Liver (tissue), 8 donors: ENCODE measurements at regions not wholly inside any gene's neighbourhood (a gene's known extent, or its start where the extent isn't known, plus 50 kb on each side); places are given as distances from the start of the nearest gene placed in this dataset.
A peak's percentile ranks its signal among the peaks of the same experiment; 100 is the strongest.

Source experiments
- DNase-seq: peaks from one replicate; pipeline ENCODE4 v3.0.0-alpha.2; 2017; ENCODE audit warnings: low spot score
- H3K27ac ChIP-seq, 2 donors: one replicate each; pipeline ENCODE4 v1.7.0; 2013; ENCODE audit warnings: inconsistent platforms in 2 of 2, low read length in 2 of 2, control low read depth in 1 of 2, low read depth in 1 of 2, mild to moderate bottlenecking in 1 of 2
- H3K27me3 ChIP-seq, 4 donors: one replicate each; pipeline versions ENCODE4 v1.6.1 to v1.7.0; 2013; ENCODE audit warnings: low read length in 3 of 4, inconsistent platforms in 1 of 4, mild to moderate bottlenecking in 1 of 4, moderate library complexity in 1 of 4; ENCODE audit not compliant: control insufficient read depth in 4 of 4, insufficient read depth in 4 of 4
- H3K36me3 ChIP-seq, 4 donors: one replicate each; pipeline versions ENCODE4 v1.6.1 to v1.7.0; 2013; ENCODE audit warnings: low read length in 3 of 4, mild to moderate bottlenecking in 3 of 4, low read depth in 1 of 4, moderate library complexity in 1 of 4; ENCODE audit not compliant: control insufficient read depth in 4 of 4, insufficient read depth in 3 of 4
- H3K4me1 ChIP-seq, 4 donors: one replicate each; pipeline versions ENCODE4 v1.6.1 to v1.7.0; 2013; ENCODE audit warnings: low read length in 3 of 4, mild to moderate bottlenecking in 3 of 4, moderate library complexity in 1 of 4; ENCODE audit not compliant: control insufficient read depth in 4 of 4, insufficient read depth in 4 of 4
- H3K4me3 ChIP-seq, 3 donors: one replicate each; pipeline versions ENCODE4 v1.6.1 to v1.7.0; 2013; ENCODE audit warnings: low read length in 3 of 3, control low read depth in 1 of 3, low read depth in 1 of 3, mild to moderate bottlenecking in 1 of 3
- H3K9ac ChIP-seq, 2 donors: one replicate each; pipeline ENCODE4 v1.7.0; 2013; ENCODE audit warnings: low read length in 2 of 2, mild to moderate bottlenecking in 2 of 2, moderate library complexity in 2 of 2, control low read depth in 1 of 2, low read depth in 1 of 2
- H3K9me3 ChIP-seq, 4 donors: one replicate each; pipeline versions ENCODE4 v1.6.1 to v1.7.0; 2013; ENCODE audit warnings: low read length in 3 of 4; ENCODE audit not compliant: control insufficient read depth in 4 of 4
- HNF4A ChIP-seq, 2 donors: conservative IDR thresholded peaks; 2 replicates each; pipeline ENCODE4 v1.6.1; 2016; ENCODE audit warnings: antibody characterized with exemption in 2 of 2, mild to moderate bottlenecking in 2 of 2
- JUND ChIP-seq, 2 donors: IDR thresholded peaks; 2 replicates each; pipeline ENCODE4 v1.6.1; 2016; ENCODE audit warnings: antibody characterized with exemption in 2 of 2
- NR2F2 ChIP-seq: IDR thresholded peaks from 2 replicates; pipeline ENCODE4 v1.6.1; 2016; ENCODE audit warnings: antibody characterized with exemption
- RXRA ChIP-seq, 2 donors: IDR thresholded peaks; 2 replicates each; pipeline ENCODE4 v1.6.1; 2017 to 2018; ENCODE audit warnings: antibody characterized with exemption in 2 of 2, mild to moderate bottlenecking in 1 of 2
- TAF1 ChIP-seq: conservative IDR thresholded peaks from 2 replicates; pipeline ENCODE4 v1.6.1; 2016; ENCODE audit warnings: antibody characterized with exemption, mild to moderate bottlenecking
- YY1 ChIP-seq: IDR thresholded peaks from 2 replicates; pipeline ENCODE4 v1.6.1; 2016; ENCODE audit warnings: antibody characterized with exemption, mild to moderate bottlenecking
- WGBS: extraction: QIAGEN DNeasy Blood & Tissue Kit; methylation state at CpG from one replicate; pipeline ENCODE4 v1.1.7; 2013; 5-methylcytosine and 5-hydroxymethylcytosine counted together
- TF ChIP-seq, protein P1 (sequence below): IDR thresholded peaks from 2 replicates; pipeline ENCODE4 v1.6.1; 2016; ENCODE audit warnings: antibody characterized with exemption
- TF ChIP-seq, protein P2 (sequence below): IDR thresholded peaks from 2 replicates; pipeline ENCODE4 v1.6.1; 2016; ENCODE audit warnings: antibody characterized with exemption, mild to moderate bottlenecking
- TF ChIP-seq, protein P3 (sequence below): IDR thresholded peaks from 2 replicates; pipeline ENCODE4 v1.6.1; 2016; ENCODE audit warnings: antibody characterized with exemption
- TF ChIP-seq, protein P4 (sequence below): IDR thresholded peaks from 2 replicates; pipeline ENCODE4 v1.6.1; 2016; ENCODE audit warnings: antibody characterized with exemption
- TF ChIP-seq, protein P5 (sequence below): fragments of 150-350 bp; IDR thresholded peaks from 2 replicates; pipeline ENCODE4 v1.5.1; 2017; ENCODE audit warnings: improper control_type of control experiment, low read depth, low read length; ENCODE audit not compliant: missing input control
- donor health status: healthy.
- donor health status: healthy.
- donor health status: healthy.
- donor health status: healthy.
- donor health status: healthy.

DNA sequence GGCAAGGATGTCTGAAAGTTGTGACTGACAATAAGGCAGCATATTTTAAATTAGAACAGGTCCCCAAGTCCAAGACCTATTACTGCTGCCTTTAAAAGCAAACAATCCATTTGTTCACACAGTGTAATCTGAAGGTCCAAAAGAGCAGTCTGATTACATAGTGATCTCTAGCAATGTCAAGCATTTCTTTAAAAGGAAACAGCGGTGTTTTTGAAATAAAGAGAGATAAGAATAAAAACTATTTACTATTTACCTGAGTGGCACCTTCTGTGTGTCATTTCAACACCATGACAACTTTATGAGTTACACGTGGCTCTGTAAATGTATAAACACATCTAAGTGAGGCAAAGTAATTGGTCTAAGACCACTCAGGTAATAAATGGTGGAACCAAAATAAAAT lies 1009.9 kb upstream of the CNTNAP5 start:
- H3K9me3 ChIP-seq, result peaks cover 0 to 1% (median 0%) of the 10 kb centered on the region in 4 donors
- no peak overlapping the region for H3K4me3 ChIP-seq
- no peak for DNase-seq
- no peaks in the 10 kb centered on the region for H3K4me1 ChIP-seq
- no peaks in the 10 kb centered on the region for H3K36me3 ChIP-seq
- WGBS, result 23% methylated on average over 2 of the region's 2 CpGs
- H3K27ac ChIP-seq, result no peak overlapping the region
- TF ChIP-seq HNF4A (conservative IDR thresholded peaks at IDR 0.05) (peak in 1 of 2 donors; percentile 60), JUND (IDR thresholded peaks at IDR 0.05) (no peak), RXRA (IDR thresholded peaks at IDR 0.05) (no peak)
- H3K9ac ChIP-seq, result no peak overlapping the region
- peaks cover 0 to 4% (median 0%) of the 10 kb centered on the region in 4 donors for H3K27me3 ChIP-seq

DNA sequence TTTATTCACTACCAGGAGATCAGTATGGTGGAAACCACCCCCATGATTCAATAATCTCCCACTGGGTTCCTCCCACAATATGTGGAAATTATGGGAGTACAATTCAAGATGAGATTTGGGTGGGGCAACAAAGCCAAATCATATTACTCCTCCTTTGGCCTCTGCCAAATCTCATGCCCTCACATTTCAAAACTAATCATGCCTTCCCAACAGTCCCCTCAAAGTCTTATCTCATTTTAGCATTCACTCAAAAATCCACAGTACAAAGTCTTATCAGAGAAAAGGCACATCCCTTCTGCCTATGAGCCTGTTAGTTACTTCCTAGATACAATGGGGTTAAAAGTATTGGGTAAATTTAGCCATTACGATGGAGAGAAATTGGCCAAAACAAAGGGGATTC lies 989.5 kb upstream of the CNTNAP5 start:
- Histone ChIP-seq H3K9ac (no peak overlapping the region), H3K9me3 (no peaks in the 10 kb centered on the region), H3K36me3 (no peaks in the 10 kb centered on the region), H3K4me3 (no peak overlapping the region), H3K4me1 (no peaks in the 10 kb centered on the region), H3K27ac (no peak overlapping the region), H3K27me3 (no peaks in the 10 kb centered on the region)
- no peak for TF ChIP-seq TAF1
- no peak for TF ChIP-seq JUND (IDR thresholded peaks at IDR 0.05)
- TF ChIP-seq, protein P1, sequence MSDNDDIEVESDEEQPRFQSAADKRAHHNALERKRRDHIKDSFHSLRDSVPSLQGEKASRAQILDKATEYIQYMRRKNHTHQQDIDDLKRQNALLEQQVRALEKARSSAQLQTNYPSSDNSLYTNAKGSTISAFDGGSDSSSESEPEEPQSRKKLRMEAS, result no peak
- TF ChIP-seq, protein P2, sequence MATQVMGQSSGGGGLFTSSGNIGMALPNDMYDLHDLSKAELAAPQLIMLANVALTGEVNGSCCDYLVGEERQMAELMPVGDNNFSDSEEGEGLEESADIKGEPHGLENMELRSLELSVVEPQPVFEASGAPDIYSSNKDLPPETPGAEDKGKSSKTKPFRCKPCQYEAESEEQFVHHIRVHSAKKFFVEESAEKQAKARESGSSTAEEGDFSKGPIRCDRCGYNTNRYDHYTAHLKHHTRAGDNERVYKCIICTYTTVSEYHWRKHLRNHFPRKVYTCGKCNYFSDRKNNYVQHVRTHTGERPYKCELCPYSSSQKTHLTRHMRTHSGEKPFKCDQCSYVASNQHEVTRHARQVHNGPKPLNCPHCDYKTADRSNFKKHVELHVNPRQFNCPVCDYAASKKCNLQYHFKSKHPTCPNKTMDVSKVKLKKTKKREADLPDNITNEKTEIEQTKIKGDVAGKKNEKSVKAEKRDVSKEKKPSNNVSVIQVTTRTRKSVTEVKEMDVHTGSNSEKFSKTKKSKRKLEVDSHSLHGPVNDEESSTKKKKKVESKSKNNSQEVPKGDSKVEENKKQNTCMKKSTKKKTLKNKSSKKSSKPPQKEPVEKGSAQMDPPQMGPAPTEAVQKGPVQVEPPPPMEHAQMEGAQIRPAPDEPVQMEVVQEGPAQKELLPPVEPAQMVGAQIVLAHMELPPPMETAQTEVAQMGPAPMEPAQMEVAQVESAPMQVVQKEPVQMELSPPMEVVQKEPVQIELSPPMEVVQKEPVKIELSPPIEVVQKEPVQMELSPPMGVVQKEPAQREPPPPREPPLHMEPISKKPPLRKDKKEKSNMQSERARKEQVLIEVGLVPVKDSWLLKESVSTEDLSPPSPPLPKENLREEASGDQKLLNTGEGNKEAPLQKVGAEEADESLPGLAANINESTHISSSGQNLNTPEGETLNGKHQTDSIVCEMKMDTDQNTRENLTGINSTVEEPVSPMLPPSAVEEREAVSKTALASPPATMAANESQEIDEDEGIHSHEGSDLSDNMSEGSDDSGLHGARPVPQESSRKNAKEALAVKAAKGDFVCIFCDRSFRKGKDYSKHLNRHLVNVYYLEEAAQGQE, result no peak
- TF ChIP-seq, protein P3, sequence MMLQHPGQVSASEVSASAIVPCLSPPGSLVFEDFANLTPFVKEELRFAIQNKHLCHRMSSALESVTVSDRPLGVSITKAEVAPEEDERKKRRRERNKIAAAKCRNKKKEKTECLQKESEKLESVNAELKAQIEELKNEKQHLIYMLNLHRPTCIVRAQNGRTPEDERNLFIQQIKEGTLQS, result no peak
- TF ChIP-seq, protein P4, sequence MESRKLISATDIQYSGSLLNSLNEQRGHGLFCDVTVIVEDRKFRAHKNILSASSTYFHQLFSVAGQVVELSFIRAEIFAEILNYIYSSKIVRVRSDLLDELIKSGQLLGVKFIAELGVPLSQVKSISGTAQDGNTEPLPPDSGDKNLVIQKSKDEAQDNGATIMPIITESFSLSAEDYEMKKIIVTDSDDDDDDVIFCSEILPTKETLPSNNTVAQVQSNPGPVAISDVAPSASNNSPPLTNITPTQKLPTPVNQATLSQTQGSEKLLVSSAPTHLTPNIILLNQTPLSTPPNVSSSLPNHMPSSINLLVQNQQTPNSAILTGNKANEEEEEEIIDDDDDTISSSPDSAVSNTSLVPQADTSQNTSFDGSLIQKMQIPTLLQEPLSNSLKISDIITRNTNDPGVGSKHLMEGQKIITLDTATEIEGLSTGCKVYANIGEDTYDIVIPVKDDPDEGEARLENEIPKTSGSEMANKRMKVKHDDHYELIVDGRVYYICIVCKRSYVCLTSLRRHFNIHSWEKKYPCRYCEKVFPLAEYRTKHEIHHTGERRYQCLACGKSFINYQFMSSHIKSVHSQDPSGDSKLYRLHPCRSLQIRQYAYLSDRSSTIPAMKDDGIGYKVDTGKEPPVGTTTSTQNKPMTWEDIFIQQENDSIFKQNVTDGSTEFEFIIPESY, result no peak
- no peak for TF ChIP-seq NR2F2
- TF ChIP-seq, protein P5, sequence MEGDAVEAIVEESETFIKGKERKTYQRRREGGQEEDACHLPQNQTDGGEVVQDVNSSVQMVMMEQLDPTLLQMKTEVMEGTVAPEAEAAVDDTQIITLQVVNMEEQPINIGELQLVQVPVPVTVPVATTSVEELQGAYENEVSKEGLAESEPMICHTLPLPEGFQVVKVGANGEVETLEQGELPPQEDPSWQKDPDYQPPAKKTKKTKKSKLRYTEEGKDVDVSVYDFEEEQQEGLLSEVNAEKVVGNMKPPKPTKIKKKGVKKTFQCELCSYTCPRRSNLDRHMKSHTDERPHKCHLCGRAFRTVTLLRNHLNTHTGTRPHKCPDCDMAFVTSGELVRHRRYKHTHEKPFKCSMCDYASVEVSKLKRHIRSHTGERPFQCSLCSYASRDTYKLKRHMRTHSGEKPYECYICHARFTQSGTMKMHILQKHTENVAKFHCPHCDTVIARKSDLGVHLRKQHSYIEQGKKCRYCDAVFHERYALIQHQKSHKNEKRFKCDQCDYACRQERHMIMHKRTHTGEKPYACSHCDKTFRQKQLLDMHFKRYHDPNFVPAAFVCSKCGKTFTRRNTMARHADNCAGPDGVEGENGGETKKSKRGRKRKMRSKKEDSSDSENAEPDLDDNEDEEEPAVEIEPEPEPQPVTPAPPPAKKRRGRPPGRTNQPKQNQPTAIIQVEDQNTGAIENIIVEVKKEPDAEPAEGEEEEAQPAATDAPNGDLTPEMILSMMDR, result no peak
- TF ChIP-seq YY1, result no peak
- 78% methylated on average over 1 of the region's 1 CpG for WGBS
- no peak for DNase-seq
